Heart left ventricle (tissue), 13 donors: ENCODE measurements at regions not wholly inside any gene's neighbourhood (a gene's known extent, or its start where the extent isn't known, plus 50 kb on each side); places are given as distances from the start of the nearest gene placed in this dataset.

Experiments used
- POLR2A ChIP-seq, 2 donors: fragments of 450-650 bp; IDR thresholded peaks; one replicate each; pipeline ENCODE4 v1.6.1; 2017; ENCODE audit warnings: antibody characterized with exemption in 2 of 2, mild to moderate bottlenecking in 2 of 2, moderate library complexity in 2 of 2
- TF ChIP-seq, protein P1 (sequence below), 12 donors: fragments of 200-600 bp; sonication (generic) in 4 of 12; IDR thresholded peaks; one replicate each; pipeline versions ENCODE4 v1.5.0 to v1.8.0; 2018 to 2022; ENCODE audit warnings: antibody characterized with exemption in 12 of 12, mild to moderate bottlenecking in 5 of 12
- donor health status: ischemic (EF 13 %, LVEDD 7.1; RV severe dilation, severe dysfunction).
- donor health status: DM: no; HTN: yes; CAD: no.
- donor health status: DM: no; HTN: no; CAD: no.
- donor health status: ischemic (EF 25% LVEDD 6.9; RV normal size, moderate dysfunction).
- donor health status: ischemic (EF 25% LVEDD 5.7; RV mildly dilated, moderate dysfunction).
- donor health status: ischemic (EF 35%, LVEDD 5.7; RV mildly dilated, moderate dysfunction).
- donor health status: nonischemic (EF 11% LVEDD 7.7; RV severe dilation, severe dysfunction).
- donor health status: DM: yes; HTN: yes; CAD: no.
- donor health status: PGD.
- donor health status: ischemic (EF 29% LVEDD 5.4; RV normal size, mild dysfunction).
- donor health status: nonischemic (EF 23%, LVEDD 6.1; RV moderate dilation, normal function).

- TF ChIP-seq, protein P1, sequence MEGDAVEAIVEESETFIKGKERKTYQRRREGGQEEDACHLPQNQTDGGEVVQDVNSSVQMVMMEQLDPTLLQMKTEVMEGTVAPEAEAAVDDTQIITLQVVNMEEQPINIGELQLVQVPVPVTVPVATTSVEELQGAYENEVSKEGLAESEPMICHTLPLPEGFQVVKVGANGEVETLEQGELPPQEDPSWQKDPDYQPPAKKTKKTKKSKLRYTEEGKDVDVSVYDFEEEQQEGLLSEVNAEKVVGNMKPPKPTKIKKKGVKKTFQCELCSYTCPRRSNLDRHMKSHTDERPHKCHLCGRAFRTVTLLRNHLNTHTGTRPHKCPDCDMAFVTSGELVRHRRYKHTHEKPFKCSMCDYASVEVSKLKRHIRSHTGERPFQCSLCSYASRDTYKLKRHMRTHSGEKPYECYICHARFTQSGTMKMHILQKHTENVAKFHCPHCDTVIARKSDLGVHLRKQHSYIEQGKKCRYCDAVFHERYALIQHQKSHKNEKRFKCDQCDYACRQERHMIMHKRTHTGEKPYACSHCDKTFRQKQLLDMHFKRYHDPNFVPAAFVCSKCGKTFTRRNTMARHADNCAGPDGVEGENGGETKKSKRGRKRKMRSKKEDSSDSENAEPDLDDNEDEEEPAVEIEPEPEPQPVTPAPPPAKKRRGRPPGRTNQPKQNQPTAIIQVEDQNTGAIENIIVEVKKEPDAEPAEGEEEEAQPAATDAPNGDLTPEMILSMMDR (IDR thresholded peaks at IDR 0.05) = no peak
- no peak for TF ChIP-seq POLR2A (IDR thresholded peaks at IDR 0.05)
These were observed 199.1 kb upstream of the NPY2R start for GRCh38 chr4:155009288-155009687.
